ENCODE measurements at regions not wholly inside any gene's neighbourhood (a gene's known extent, or its start where the extent isn't known, plus 50 kb on each side); places are given as distances from the start of the nearest gene placed in this dataset.

DNA sequence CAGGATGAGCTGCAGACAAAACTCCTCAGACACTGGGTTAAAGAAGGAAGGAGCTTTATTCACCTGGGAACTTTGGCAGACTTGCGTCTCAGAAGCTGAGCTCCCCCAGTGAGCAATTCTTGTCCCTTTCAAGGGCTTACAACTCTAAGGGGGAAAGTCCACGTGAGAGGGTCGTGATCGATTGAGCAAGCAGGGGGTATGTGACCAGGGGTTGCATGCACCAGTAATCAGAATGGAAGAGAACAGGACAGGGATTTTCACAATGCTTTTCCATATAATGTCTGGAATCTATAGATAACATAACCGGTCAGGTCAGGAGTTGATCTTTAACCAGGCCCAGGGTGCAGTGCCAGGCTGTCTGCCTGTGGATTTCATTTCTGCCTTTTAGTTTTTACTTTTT is 202.8 kb upstream of the MRPS30 start:
- TF ChIP-seq, protein P1, sequence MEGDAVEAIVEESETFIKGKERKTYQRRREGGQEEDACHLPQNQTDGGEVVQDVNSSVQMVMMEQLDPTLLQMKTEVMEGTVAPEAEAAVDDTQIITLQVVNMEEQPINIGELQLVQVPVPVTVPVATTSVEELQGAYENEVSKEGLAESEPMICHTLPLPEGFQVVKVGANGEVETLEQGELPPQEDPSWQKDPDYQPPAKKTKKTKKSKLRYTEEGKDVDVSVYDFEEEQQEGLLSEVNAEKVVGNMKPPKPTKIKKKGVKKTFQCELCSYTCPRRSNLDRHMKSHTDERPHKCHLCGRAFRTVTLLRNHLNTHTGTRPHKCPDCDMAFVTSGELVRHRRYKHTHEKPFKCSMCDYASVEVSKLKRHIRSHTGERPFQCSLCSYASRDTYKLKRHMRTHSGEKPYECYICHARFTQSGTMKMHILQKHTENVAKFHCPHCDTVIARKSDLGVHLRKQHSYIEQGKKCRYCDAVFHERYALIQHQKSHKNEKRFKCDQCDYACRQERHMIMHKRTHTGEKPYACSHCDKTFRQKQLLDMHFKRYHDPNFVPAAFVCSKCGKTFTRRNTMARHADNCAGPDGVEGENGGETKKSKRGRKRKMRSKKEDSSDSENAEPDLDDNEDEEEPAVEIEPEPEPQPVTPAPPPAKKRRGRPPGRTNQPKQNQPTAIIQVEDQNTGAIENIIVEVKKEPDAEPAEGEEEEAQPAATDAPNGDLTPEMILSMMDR (IDR thresholded peaks at IDR 0.05): no peak
- TF ChIP-seq POLR2A (IDR thresholded peaks at IDR 0.05): no peak

All from testis (tissue), 2 donors.